AG09319 (cell line): ENCODE measurements at regions not wholly inside any gene's neighbourhood (a gene's known extent, or its start where the extent isn't known, plus 50 kb on each side); places are given as distances from the start of the nearest gene placed in this dataset.

ENCODE experiments used
- DNase-seq: peaks from one replicate; pipeline ENCODE4 v3.0.0-alpha.2; 2010; ENCODE audit warnings: low read depth; ENCODE audit errors: extremely low read depth
- TF ChIP-seq, protein P1 (sequence below): IDR thresholded peaks from 2 replicates; pipeline ENCODE4 v1.5.1; 2011; ENCODE audit warnings: low read depth, mild to moderate bottlenecking, inconsistent platforms, low read length, moderate library complexity

DNA sequence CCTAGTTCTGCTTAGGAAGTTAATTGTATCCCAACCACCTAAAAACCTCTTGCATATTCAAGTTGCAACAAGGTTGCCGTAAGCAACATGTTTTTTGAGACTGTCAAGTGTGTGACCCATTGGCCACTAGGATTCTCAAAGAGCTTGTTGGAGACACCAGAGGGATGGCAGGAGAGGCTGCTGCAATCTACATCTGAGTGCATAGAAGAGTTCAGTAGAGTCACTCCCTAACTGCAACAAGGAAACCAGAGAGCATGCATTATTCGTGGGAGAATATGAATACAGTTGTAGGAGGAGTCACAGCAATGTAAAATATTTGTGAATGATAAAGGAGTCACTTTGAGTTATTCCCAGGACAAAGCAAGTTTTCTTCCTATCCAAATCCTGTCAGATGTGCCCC lies 538.6 kb downstream of the TNS3 start:
- no peak for DNase-seq
- TF ChIP-seq, protein P1, sequence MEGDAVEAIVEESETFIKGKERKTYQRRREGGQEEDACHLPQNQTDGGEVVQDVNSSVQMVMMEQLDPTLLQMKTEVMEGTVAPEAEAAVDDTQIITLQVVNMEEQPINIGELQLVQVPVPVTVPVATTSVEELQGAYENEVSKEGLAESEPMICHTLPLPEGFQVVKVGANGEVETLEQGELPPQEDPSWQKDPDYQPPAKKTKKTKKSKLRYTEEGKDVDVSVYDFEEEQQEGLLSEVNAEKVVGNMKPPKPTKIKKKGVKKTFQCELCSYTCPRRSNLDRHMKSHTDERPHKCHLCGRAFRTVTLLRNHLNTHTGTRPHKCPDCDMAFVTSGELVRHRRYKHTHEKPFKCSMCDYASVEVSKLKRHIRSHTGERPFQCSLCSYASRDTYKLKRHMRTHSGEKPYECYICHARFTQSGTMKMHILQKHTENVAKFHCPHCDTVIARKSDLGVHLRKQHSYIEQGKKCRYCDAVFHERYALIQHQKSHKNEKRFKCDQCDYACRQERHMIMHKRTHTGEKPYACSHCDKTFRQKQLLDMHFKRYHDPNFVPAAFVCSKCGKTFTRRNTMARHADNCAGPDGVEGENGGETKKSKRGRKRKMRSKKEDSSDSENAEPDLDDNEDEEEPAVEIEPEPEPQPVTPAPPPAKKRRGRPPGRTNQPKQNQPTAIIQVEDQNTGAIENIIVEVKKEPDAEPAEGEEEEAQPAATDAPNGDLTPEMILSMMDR = no peak

DNA sequence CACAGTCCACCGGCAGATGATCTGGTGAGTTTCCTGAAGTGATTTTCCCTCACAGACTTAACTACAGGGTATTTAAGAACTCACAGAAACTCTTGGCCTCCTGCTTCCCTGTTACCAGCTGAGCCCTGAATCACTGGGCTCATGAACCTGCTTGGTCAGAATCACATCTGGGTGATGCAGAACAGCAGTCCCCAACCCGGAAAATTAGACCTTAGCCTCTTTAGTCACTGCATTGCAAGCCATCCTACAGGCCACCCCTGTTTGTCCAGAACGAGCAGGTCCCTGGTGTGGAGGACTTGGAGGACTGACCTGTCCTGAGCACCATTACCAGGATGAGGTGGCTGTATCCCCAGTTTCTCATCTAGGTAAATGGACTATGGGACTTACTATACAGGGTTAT lies 539.2 kb downstream of the TNS3 start:
- TF ChIP-seq, protein P1 = no peak
- DNase-seq = no peak

DNA sequence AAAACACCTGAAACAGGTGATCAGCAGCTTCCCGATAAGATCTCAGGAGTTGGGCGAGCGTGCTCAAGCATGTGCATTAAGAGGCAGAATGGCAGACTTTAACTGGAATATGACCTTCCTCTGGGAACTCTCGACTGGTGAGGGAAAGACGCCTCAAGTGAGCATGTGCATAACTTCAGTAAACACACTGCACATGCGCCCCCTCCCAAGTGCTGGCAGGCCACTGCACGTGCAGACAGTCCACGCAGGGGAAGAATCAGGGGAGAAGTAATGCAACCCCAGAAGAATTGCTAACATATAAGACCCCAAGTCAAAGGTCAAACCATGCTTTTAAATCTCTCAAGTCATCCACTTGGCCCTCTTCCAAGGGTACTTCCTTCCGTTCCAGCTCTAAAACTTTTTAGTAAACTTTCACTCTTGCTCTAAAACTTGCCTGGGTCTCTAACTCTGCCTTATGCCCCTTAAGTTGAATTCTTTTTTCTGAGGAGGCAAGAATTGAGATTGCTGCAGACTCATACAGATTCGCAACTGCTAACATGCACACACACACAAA lies 541.0 kb downstream of the TNS3 start:
- DNase-seq = no peak
- TF ChIP-seq, protein P1 = no peak

DNA sequence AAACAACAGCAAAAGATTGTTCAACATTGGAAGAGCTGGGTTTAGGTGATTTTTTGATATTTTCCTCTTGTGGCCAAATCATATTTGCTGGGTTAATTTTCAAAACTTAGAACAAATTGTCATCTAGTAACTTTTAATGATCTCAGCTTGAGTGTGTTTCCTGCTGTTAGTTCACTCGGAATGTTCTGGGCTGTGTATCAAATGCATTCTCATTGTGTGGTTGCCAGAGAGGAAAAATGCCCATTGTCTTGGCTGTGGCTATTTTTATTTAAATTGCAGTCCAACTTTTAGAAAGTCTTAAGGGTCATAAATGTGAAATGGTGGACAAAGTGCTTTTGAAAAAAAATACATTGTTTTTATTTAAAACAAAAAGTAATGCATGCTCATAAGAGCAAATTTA lies 542.0 kb downstream of the TNS3 start:
- DNase-seq = no peak
- TF ChIP-seq, protein P1 = no peak

DNA sequence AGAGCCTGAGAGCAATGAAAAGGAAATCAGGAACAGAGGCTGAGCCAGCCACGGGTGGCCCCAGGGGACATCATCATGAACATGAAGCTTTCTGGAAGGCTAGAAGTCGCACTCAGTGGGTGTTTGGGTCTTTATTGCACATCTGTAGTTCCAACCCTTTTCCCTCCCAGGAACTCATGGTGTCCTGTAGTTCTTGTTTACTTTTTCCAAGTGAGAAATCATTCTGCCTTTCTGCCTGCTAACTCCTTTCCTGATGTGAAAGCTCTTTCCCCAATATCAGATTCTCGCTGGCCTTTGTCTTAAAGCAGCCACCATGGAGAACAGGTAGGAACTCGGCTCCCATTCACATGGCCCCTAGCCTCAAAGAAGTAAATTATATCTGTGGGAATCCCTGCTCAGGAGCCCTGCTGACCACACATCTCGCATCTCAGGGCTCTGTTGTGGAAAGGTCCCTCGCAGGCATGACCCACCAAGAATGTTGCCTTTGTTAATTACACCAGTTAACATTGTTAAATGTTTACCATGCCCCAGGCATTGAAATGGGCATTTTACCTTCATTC lies 542.7 kb downstream of the TNS3 start:
- TF ChIP-seq, protein P1 = no peak

DNA sequence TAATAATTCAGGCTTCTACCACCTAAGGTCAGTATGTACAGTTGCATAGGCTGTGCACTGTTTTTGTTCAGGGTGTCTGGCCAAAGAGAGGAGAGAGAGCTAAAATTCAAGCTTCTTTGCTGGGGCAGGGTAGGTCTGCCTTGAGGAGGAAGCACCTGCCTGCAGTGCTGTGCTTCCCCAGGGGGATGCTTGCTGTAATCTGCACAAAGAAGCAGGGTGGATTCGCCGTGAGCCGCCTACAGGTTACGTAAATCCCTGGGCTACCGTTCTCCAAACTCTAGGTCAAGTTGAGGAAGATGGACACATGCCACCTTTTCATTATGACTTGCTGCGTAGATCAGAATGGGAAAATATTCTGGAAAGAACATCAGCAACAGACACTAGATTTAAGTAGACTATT lies 543.3 kb downstream of the TNS3 start:
- DNase-seq = no peak
- TF ChIP-seq, protein P1 = no peak

More for the DNA sequence above, 542.7 kb downstream of the TNS3 start:
- DNase-seq = no peak

DNA sequence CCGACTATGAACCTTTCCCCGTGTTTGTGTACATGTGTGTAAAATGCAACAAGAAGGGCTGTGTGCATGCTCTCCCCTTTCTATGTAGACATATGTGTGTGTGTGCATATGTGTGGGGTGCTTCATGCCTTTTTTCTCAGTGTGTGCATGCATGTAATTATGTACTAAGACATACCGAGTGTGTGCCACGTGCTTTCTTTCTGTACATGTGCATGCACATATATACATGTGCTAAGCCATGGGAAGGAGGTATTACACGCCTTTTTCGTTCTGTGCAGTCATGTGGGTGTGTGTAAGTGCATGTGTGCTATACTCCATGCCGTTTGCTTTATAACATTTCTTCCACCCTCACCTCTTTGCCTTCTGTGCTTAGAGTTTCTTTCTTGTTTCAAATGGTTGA lies 544.3 kb downstream of the TNS3 start:
- TF ChIP-seq, protein P1 = no peak
- DNase-seq = no peak
